ENCODE measurements at regions not wholly inside any gene's neighbourhood (a gene's known extent, or its start where the extent isn't known, plus 50 kb on each side); places are given as distances from the start of the nearest gene placed in this dataset.

DNA sequence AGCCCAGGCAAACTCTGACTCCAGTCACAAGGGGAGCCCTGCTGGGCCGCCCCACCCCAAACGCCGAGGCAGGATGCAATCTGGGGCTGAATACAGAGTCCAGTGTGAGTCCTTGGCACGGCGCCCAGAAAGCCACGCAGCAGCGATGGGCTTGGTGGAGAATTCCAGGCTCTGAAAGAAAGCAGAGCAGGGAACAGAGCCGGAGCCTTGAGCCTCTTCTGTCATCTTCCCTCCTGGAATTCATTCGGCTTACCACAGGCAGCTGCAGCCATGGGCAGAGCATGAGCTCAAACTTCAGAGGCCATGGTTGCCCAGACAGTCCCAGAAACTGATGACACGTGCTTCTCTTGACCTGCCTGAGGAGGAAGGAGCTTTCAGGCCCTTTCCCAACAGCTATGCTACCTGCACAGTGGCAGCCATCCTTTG is 441.1 kb upstream of the JARID2 start:
- TF ChIP-seq, protein P1, sequence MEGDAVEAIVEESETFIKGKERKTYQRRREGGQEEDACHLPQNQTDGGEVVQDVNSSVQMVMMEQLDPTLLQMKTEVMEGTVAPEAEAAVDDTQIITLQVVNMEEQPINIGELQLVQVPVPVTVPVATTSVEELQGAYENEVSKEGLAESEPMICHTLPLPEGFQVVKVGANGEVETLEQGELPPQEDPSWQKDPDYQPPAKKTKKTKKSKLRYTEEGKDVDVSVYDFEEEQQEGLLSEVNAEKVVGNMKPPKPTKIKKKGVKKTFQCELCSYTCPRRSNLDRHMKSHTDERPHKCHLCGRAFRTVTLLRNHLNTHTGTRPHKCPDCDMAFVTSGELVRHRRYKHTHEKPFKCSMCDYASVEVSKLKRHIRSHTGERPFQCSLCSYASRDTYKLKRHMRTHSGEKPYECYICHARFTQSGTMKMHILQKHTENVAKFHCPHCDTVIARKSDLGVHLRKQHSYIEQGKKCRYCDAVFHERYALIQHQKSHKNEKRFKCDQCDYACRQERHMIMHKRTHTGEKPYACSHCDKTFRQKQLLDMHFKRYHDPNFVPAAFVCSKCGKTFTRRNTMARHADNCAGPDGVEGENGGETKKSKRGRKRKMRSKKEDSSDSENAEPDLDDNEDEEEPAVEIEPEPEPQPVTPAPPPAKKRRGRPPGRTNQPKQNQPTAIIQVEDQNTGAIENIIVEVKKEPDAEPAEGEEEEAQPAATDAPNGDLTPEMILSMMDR (conservative IDR thresholded peaks at IDR 0.05 in 1 of 2, IDR thresholded peaks at IDR 0.05 in 1 of 2; ENCODE audit: low read depth in 1 of 2, low read length in 2 of 2), result no peak
- TF ChIP-seq EZH2 (IDR thresholded peaks at IDR 0.05; ENCODE audit: low read length, missing control alignments), result no peak
